H9 (cell line): ENCODE measurements at regions not wholly inside any gene's neighbourhood (a gene's known extent, or its start where the extent isn't known, plus 50 kb on each side); places are given as distances from the start of the nearest gene placed in this dataset.
A peak's percentile ranks its signal among the peaks of the same experiment; 100 is the strongest.

Source experiments
- DNase-seq: peaks from one replicate; pipeline ENCODE4 v3.0.0-alpha.2; 2017
- H2AFZ ChIP-seq: one replicate; pipeline ENCODE4 v1.6.1; 2013; ENCODE audit warnings: mild to moderate bottlenecking, low read length, control low read depth, moderate library complexity
- H2AK5ac ChIP-seq: 2 replicates; pipeline ENCODE4 v1.6.1; 2013; ENCODE audit warnings: low read length, control low read depth, mixed read lengths; ENCODE audit not compliant: insufficient read length
- H2BK120ac ChIP-seq: one replicate; pipeline ENCODE4 v1.6.1; 2013; ENCODE audit warnings: low read depth, mild to moderate bottlenecking, low read length, control low read depth, inconsistent platforms; ENCODE audit not compliant: poor library complexity, severe bottlenecking
- H2BK12ac ChIP-seq: 2 replicates; pipeline ENCODE4 v1.6.1; 2013; ENCODE audit warnings: low read length, control low read depth, mixed read lengths, low read depth; ENCODE audit not compliant: insufficient read length
- H2BK15ac ChIP-seq: 2 replicates; pipeline ENCODE4 v1.6.1; 2013; ENCODE audit warnings: low read depth, low read length, control low read depth
- H2BK20ac ChIP-seq: one replicate; pipeline ENCODE4 v1.6.1; 2013; ENCODE audit warnings: low read depth, mild to moderate bottlenecking, low read length, control low read depth, inconsistent platforms; ENCODE audit not compliant: poor library complexity, severe bottlenecking
- H2BK5ac ChIP-seq: 2 replicates; pipeline ENCODE4 v1.6.1; 2013; ENCODE audit warnings: low read length, control low read depth, mixed read lengths; ENCODE audit not compliant: insufficient read length
- H3K14ac ChIP-seq: 2 replicates; pipeline ENCODE4 v1.6.1; 2013; ENCODE audit warnings: low read length, control low read depth; ENCODE audit not compliant: insufficient read depth
- H3K18ac ChIP-seq: 2 replicates; pipeline ENCODE4 v1.6.1; 2013; ENCODE audit warnings: low read depth, mild to moderate bottlenecking, mixed read lengths, low read length, control low read depth; ENCODE audit not compliant: insufficient read length
- H3K23ac ChIP-seq: 2 replicates; pipeline ENCODE4 v1.6.1; 2013; ENCODE audit warnings: low read length, control low read depth, mixed read lengths, low read depth; ENCODE audit not compliant: insufficient read length
- H3K23me2 ChIP-seq: 2 replicates; pipeline ENCODE4 v1.6.1; 2013; ENCODE audit warnings: low read depth, mild to moderate bottlenecking, mixed read lengths, low read length, control low read depth; ENCODE audit not compliant: insufficient read length, poor library complexity, severe bottlenecking
- H3K27ac ChIP-seq: 2 replicates; pipeline ENCODE4 v1.5.1; 2013; ENCODE audit warnings: low read length, control low read depth, mixed read lengths, low read depth; ENCODE audit not compliant: insufficient read length
- H3K27me3 ChIP-seq: 2 replicates; pipeline ENCODE4 v1.6.1; 2013; ENCODE audit warnings: low read length, control low read depth, inconsistent platforms; ENCODE audit not compliant: insufficient read depth
- H3K4ac ChIP-seq: 2 replicates; pipeline ENCODE4 v1.6.1; 2013; ENCODE audit warnings: low read depth, mild to moderate bottlenecking, control low read depth, inconsistent platforms, low read length, moderate library complexity
- H3K4me1 ChIP-seq: 2 replicates; pipeline ENCODE4 v1.6.1; 2013; ENCODE audit warnings: low read length, control low read depth, inconsistent platforms; ENCODE audit not compliant: insufficient read depth
- H3K4me2 ChIP-seq: 2 replicates; pipeline ENCODE4 v1.6.1; 2013; ENCODE audit warnings: low read length, control low read depth, mixed read lengths; ENCODE audit not compliant: insufficient read length, insufficient read depth
- H3K56ac ChIP-seq: 2 replicates; pipeline ENCODE4 v1.6.1; 2013; ENCODE audit warnings: low read depth, mild to moderate bottlenecking, mixed read lengths, low read length, control low read depth; ENCODE audit not compliant: insufficient read length
- H3K79me1 ChIP-seq: 2 replicates; pipeline ENCODE4 v1.6.1; 2013; ENCODE audit warnings: low read depth, mild to moderate bottlenecking, moderate library complexity, low read length, control low read depth, inconsistent platforms; ENCODE audit not compliant: insufficient read depth, poor library complexity, severe bottlenecking
- H3K79me2 ChIP-seq: 2 replicates; pipeline ENCODE4 v1.6.1; 2013; ENCODE audit warnings: low read length, control low read depth, inconsistent platforms; ENCODE audit not compliant: insufficient read depth
- H3K9ac ChIP-seq: 2 replicates; pipeline ENCODE4 v1.6.1; 2013; ENCODE audit warnings: low read length, control low read depth, mixed read lengths; ENCODE audit not compliant: insufficient read length; ENCODE audit errors: extremely low read depth
- H3K9me3 ChIP-seq: one replicate; pipeline ENCODE4 v1.6.1; 2013; ENCODE audit warnings: low read depth, low read length, inconsistent platforms; ENCODE audit not compliant: control insufficient read depth
- H3T11ph ChIP-seq: one replicate; pipeline ENCODE4 v1.6.1; 2013; ENCODE audit warnings: mild to moderate bottlenecking, low read length, control low read depth, inconsistent platforms
- H4K20me1 ChIP-seq: one replicate; pipeline ENCODE4 v1.6.1; 2013; ENCODE audit not compliant: control insufficient read depth, insufficient read length, insufficient read depth
- H4K5ac ChIP-seq: 2 replicates; pipeline ENCODE4 v1.6.1; 2013; ENCODE audit warnings: low read depth, mild to moderate bottlenecking, mixed read lengths, low read length, control low read depth; ENCODE audit not compliant: insufficient read length
- H4K8ac ChIP-seq: replicated peaks from 2 replicates; pipeline ENCODE4 v1.6.1; 2013; ENCODE audit warnings: low read length, control low read depth, mixed read lengths, low read depth; ENCODE audit not compliant: insufficient read length
- H4K91ac ChIP-seq: 2 replicates; pipeline ENCODE4 v1.6.1; 2013; ENCODE audit warnings: low read depth, mild to moderate bottlenecking, moderate library complexity, mixed read lengths, low read length, control low read depth; ENCODE audit not compliant: insufficient read length
- H3K27ac Mint-ChIP-seq, 3 experiments: 2 replicates in 2 of 3; 3 replicates in 1 of 3; pipeline ENCODE4 v1.8.0; 2020 to 2021; ENCODE audit warnings: mixed read lengths in 3 of 3, mild to moderate bottlenecking in 1 of 3, moderate library complexity in 1 of 3
- H3K27me3 Mint-ChIP-seq: 2 replicates; pipeline ENCODE4 v1.8.0; 2021; ENCODE audit warnings: low read depth, mild to moderate bottlenecking, moderate library complexity, mixed read lengths
- H3K36me3 Mint-ChIP-seq, 3 experiments: 2 replicates in 2 of 3; 3 replicates in 1 of 3; pipeline ENCODE4 v1.8.0; 2020 to 2021; ENCODE audit warnings: low read depth in 3 of 3, mixed read lengths in 3 of 3; ENCODE audit not compliant: insufficient read depth in 1 of 3
- H3K4me1 Mint-ChIP-seq, 2 experiments: 2 replicates each; pipeline ENCODE4 v1.8.0; 2020; ENCODE audit warnings: mixed read lengths in 2 of 2
- H3K4me3 Mint-ChIP-seq, 2 experiments: 2 replicates in 1 of 2; 3 replicates in 1 of 2; pipeline ENCODE4 v1.8.0; 2020 to 2021; ENCODE audit warnings: mild to moderate bottlenecking in 2 of 2, mixed read lengths in 2 of 2, moderate library complexity in 1 of 2
- H3K9me3 Mint-ChIP-seq, 2 experiments: 2 replicates in 1 of 2; 3 replicates in 1 of 2; pipeline ENCODE4 v1.8.0; 2020; ENCODE audit warnings: mild to moderate bottlenecking in 2 of 2, mixed read lengths in 2 of 2, moderate library complexity in 1 of 2
- WGBS: extraction: QIAGEN DNeasy Blood & Tissue Kit; methylation state at CpG from one replicate; pipeline ENCODE4 v1.1.7; 2013; ENCODE audit warnings: missing lambda C conversion rate, low lambda C conversion rate, mixed read lengths; ENCODE audit not compliant: insufficient read length; ENCODE audit errors: extremely low coverage; 5-methylcytosine and 5-hydroxymethylcytosine counted together
- TF ChIP-seq, protein P1 (sequence below): fragments of 200-600 bp; sonication (generic); conservative IDR thresholded peaks from 3 replicates; pipeline ENCODE4 v1.8.0; 2021; ENCODE audit warnings: antibody characterized with exemption, mild to moderate bottlenecking

GRCh38 chr10:36301539-36301938 lies 659.4 kb upstream of the FZD8 start:
- Histone ChIP-seq H3K79me1 (no peaks in the 10 kb centered on the region), H2BK120ac (no peak overlapping the region), H2BK5ac (no peak overlapping the region), H3K4me1 (no peaks in the 10 kb centered on the region), H2BK12ac (no peak overlapping the region), H3K23ac (no peak overlapping the region), H3K4ac (no peak overlapping the region), H3K27me3 (no peaks in the 10 kb centered on the region), H4K5ac (no peak overlapping the region), H2AFZ (no peak overlapping the region), H3K56ac (no peak overlapping the region), H3K27ac (no peak overlapping the region), H4K91ac (no peak overlapping the region), H3K79me2 (no peaks in the 10 kb centered on the region), H4K8ac (no peak overlapping the region), H3K18ac (no peak overlapping the region), H2BK20ac (no peak overlapping the region), H3K9ac (no peak overlapping the region), H3K23me2 (no peaks in the 10 kb centered on the region), H2AK5ac (no peak overlapping the region), H2BK15ac (no peak overlapping the region), H4K20me1 (no peaks in the 10 kb centered on the region), H3K9me3 (no peaks in the 10 kb centered on the region), H3T11ph (no peak overlapping the region), H3K4me2 (no peak overlapping the region), H3K14ac (no peak overlapping the region)
- DNase-seq, result no peak
- Mint-ChIP-seq H3K4me1 (peaks cover 7% of the 10 kb centered on the region in 2 experiments), H3K4me3 (no peak overlapping the region), H3K9me3 (peaks cover under 1 to 14% of the 10 kb centered on the region in 2 experiments; a peak in 4 of 5 replicates), H3K36me3 (peaks cover 0 to 8% (median 6%) of the 10 kb centered on the region in 3 experiments; a peak in 3 of 7 replicates), H3K27ac (peak overlapping the region in 2 of 3 experiments; percentile 20 to 89; a peak in 1 of 7 replicates), H3K27me3 (no peaks in the 10 kb centered on the region; the same call in 1 of the 2 replicates)
- WGBS, result no CpG with 5 or more reads among the region's 1 CpG
- TF ChIP-seq, protein P1, sequence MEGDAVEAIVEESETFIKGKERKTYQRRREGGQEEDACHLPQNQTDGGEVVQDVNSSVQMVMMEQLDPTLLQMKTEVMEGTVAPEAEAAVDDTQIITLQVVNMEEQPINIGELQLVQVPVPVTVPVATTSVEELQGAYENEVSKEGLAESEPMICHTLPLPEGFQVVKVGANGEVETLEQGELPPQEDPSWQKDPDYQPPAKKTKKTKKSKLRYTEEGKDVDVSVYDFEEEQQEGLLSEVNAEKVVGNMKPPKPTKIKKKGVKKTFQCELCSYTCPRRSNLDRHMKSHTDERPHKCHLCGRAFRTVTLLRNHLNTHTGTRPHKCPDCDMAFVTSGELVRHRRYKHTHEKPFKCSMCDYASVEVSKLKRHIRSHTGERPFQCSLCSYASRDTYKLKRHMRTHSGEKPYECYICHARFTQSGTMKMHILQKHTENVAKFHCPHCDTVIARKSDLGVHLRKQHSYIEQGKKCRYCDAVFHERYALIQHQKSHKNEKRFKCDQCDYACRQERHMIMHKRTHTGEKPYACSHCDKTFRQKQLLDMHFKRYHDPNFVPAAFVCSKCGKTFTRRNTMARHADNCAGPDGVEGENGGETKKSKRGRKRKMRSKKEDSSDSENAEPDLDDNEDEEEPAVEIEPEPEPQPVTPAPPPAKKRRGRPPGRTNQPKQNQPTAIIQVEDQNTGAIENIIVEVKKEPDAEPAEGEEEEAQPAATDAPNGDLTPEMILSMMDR, result no peak
